Lower leg skin (tissue), 3 donors: ENCODE measurements at regions not wholly inside any gene's neighbourhood (a gene's known extent, or its start where the extent isn't known, plus 50 kb on each side); places are given as distances from the start of the nearest gene placed in this dataset.

Source experiments
- POLR2A ChIP-seq, 2 donors: fragments of 450-650 bp; IDR thresholded peaks; one replicate each; pipeline ENCODE4 v1.6.1; 2016 to 2017; ENCODE audit warnings: antibody characterized with exemption in 2 of 2, mild to moderate bottlenecking in 1 of 2, moderate library complexity in 1 of 2
- TF ChIP-seq, protein P1 (sequence below), 3 donors: fragments of 450-650 bp; IDR thresholded peaks; one replicate each; pipeline ENCODE4 v1.5.1; 2016; ENCODE audit warnings: antibody characterized with exemption in 3 of 3, mild to moderate bottlenecking in 3 of 3, moderate library complexity in 2 of 3

DNA sequence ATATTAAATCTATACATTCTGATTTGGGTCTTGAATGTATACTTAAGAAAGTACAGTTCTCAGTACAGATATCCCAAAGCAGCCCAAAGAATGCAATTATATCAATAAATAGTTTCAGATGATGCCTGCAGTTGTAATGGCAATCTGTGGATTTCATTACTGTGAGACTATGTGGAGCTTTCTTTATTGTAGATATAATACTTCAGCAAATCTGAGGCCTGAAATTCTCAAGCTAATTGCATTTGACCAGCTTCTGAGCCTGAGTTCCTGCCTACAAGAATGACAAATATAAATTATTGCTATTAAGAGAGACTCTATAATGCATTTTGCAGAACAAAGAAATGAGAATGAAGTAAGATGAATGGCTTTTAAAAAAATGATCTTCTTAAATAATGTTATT lies 320.3 kb downstream of the DKK2 start:
- TF ChIP-seq POLR2A (IDR thresholded peaks at IDR 0.05) = no peak
- TF ChIP-seq, protein P1, sequence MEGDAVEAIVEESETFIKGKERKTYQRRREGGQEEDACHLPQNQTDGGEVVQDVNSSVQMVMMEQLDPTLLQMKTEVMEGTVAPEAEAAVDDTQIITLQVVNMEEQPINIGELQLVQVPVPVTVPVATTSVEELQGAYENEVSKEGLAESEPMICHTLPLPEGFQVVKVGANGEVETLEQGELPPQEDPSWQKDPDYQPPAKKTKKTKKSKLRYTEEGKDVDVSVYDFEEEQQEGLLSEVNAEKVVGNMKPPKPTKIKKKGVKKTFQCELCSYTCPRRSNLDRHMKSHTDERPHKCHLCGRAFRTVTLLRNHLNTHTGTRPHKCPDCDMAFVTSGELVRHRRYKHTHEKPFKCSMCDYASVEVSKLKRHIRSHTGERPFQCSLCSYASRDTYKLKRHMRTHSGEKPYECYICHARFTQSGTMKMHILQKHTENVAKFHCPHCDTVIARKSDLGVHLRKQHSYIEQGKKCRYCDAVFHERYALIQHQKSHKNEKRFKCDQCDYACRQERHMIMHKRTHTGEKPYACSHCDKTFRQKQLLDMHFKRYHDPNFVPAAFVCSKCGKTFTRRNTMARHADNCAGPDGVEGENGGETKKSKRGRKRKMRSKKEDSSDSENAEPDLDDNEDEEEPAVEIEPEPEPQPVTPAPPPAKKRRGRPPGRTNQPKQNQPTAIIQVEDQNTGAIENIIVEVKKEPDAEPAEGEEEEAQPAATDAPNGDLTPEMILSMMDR (IDR thresholded peaks at IDR 0.05) = no peak
